Glutamatergic neuron (in vitro differentiated cells): ENCODE measurements at regions not wholly inside any gene's neighbourhood (a gene's known extent, or its start where the extent isn't known, plus 50 kb on each side); places are given as distances from the start of the nearest gene placed in this dataset.
"Not testable (repeated sequence)": the region's sequence is repeated elsewhere in the genome, so short reads cannot be mapped to it uniquely, and the experiment has no call there.

Experiments
- DNase-seq: peaks from one replicate; pipeline ENCODE4 v3.0.0; 2022
- H3K27ac Mint-ChIP-seq: one replicate; pipeline ENCODE4 v1.8.0; 2020; ENCODE audit warnings: mild to moderate bottlenecking, mixed read lengths, inconsistent platforms; ENCODE audit not compliant: unreplicated experiment
- H3K27me3 Mint-ChIP-seq: one replicate; pipeline ENCODE4 v1.8.0; 2020; ENCODE audit warnings: mild to moderate bottlenecking, moderate library complexity, mixed read lengths, inconsistent platforms; ENCODE audit not compliant: unreplicated experiment
- H3K36me3 Mint-ChIP-seq: one replicate; pipeline ENCODE4 v1.8.0; 2020; ENCODE audit warnings: mild to moderate bottlenecking, mixed read lengths, inconsistent platforms; ENCODE audit not compliant: unreplicated experiment
- H3K4me1 Mint-ChIP-seq: one replicate; pipeline ENCODE4 v1.8.0; 2020; ENCODE audit warnings: mild to moderate bottlenecking, low read depth, mixed read lengths, inconsistent platforms; ENCODE audit not compliant: unreplicated experiment
- H3K4me3 Mint-ChIP-seq: one replicate; pipeline ENCODE4 v1.8.0; 2020; ENCODE audit warnings: mild to moderate bottlenecking, mixed read lengths, inconsistent platforms; ENCODE audit not compliant: unreplicated experiment
- H3K9me3 Mint-ChIP-seq: one replicate; pipeline ENCODE4 v1.8.0; 2020; ENCODE audit warnings: mild to moderate bottlenecking, moderate library complexity, mixed read lengths, inconsistent platforms; ENCODE audit not compliant: unreplicated experiment
- TF ChIP-seq, protein P1 (sequence below): fragments of 200-600 bp; sonication (generic); IDR thresholded peaks from one replicate; pipeline ENCODE4 v1.5.0; 2021; ENCODE audit not compliant: partially characterized antibody, unreplicated experiment

DNA sequence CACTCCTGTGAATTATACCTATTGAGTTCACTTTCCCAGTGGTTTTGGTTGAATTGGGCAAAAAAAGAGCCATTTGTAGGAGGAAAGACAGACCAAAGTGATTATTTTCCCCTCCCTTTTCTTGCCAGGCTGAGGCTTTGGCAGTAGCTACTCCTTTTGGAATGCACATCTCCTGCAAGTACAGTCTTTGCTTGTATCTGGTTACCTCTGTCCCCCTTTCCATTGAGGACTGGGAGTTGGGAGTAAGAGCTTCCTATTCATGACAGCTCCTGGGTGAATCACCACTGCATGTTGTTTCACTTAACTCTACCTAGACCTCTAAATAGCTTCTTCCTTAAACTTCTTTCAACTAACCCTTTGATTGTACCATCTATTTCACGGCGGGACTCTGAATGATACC, 695.3 kb upstream of the ZNF804A start:
- Mint-ChIP-seq H3K4me3 (no peak overlapping the region), H3K4me1 (no peaks in the 10 kb centered on the region), H3K27me3 (no peaks in the 10 kb centered on the region), H3K9me3 (no peaks in the 10 kb centered on the region), H3K36me3 (no peaks in the 10 kb centered on the region), H3K27ac (no peak overlapping the region)
- TF ChIP-seq, protein P1, sequence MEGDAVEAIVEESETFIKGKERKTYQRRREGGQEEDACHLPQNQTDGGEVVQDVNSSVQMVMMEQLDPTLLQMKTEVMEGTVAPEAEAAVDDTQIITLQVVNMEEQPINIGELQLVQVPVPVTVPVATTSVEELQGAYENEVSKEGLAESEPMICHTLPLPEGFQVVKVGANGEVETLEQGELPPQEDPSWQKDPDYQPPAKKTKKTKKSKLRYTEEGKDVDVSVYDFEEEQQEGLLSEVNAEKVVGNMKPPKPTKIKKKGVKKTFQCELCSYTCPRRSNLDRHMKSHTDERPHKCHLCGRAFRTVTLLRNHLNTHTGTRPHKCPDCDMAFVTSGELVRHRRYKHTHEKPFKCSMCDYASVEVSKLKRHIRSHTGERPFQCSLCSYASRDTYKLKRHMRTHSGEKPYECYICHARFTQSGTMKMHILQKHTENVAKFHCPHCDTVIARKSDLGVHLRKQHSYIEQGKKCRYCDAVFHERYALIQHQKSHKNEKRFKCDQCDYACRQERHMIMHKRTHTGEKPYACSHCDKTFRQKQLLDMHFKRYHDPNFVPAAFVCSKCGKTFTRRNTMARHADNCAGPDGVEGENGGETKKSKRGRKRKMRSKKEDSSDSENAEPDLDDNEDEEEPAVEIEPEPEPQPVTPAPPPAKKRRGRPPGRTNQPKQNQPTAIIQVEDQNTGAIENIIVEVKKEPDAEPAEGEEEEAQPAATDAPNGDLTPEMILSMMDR: no peak
- DNase-seq: no peak

DNA sequence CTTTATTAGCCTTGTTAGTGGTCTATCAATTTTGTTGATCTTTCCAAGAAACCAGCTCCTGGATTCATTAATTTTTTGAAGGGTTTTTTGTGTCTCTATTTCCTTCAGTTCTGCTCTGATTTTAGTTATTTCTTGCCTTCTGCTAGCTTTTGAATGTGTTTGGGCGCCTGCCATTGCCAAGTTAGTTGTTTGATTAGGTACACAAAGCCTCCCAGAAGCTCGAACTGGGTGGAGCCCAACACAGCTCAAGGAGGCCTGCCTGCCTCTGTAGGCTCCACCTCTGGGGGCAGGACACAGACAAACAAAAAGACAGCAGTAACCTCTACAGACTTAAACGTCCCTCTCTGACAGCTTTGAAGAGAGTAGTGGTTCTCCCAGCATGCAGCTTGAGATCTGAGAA, 682.3 kb upstream of the ZNF804A start:
- not testable (repeated sequence) for H3K9me3 Mint-ChIP-seq, H3K4me1 Mint-ChIP-seq, H3K27ac Mint-ChIP-seq, H3K36me3 Mint-ChIP-seq, H3K27me3 Mint-ChIP-seq, H3K4me3 Mint-ChIP-seq, DNase-seq

DNA sequence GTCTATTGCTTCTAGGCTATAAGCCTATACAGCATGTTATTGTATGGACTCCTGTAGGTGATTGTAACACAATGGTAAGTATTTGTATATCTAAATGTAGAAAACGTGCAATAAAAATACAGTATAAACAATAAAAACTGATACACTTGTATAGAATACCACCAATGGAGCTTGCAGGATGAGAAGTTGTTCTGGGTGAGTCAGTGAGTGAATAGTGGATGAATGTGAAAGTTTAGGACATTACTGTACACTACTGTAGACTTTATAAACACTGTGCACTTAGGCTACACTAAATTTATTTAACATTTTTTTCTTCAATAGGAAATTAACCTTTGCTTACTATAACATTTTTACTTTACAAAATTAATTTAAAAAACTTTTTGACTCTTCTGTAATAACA, 679.2 kb upstream of the ZNF804A start:
- DNase-seq: no peak
- no peak overlapping the region for H3K27ac Mint-ChIP-seq
- no peaks in the 10 kb centered on the region for H3K36me3 Mint-ChIP-seq
- H3K9me3 Mint-ChIP-seq: peaks cover 2% of the 10 kb centered on the region
- TF ChIP-seq, protein P1: no peak
- H3K4me1 Mint-ChIP-seq: no peaks in the 10 kb centered on the region
- no peak overlapping the region for H3K4me3 Mint-ChIP-seq
- no peaks in the 10 kb centered on the region for H3K27me3 Mint-ChIP-seq

DNA sequence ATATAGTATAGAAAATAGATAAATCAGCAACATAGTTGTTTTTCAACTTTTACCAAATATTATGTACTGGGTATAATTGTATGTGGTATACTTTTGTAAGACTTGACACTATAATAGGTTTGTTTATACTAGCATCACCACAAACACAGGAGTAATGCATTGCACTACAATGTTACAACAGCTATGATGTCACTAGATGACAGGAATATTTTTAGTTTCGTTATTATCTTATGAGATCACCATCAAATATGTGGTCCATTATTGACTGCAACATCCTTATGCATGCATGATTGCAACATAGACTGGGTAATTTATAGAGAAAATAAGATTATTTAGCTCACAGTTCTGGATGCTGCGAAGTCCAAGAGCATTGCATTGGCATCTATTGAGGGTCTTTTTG, 678.4 kb upstream of the ZNF804A start:
- Mint-ChIP-seq H3K9me3 (peaks cover 5% of the 10 kb centered on the region), H3K27me3 (peaks cover 2% of the 10 kb centered on the region), H3K27ac (no peak overlapping the region), H3K36me3 (no peaks in the 10 kb centered on the region), H3K4me3 (no peak overlapping the region), H3K4me1 (no peaks in the 10 kb centered on the region)
- TF ChIP-seq, protein P1: no peak
- no peak for DNase-seq

DNA sequence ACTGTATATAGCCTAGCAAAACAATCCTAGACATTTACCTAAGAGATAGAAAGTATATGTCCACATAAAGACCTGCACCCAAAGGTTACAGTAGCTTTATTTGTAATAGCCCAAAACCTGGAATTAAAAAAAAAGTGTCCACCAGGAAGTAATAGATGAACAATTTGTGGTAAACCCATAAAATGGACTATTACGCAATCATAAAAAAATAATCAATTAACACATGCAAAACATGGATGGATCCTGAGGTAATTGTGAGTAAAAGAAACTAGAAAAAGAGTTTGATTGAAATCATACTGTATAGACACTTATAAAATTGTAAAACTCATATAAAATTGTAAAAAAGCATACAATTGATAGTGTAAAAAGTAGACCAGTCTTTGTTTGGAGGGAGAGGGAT, 673.0 kb upstream of the ZNF804A start:
- H3K9me3 Mint-ChIP-seq: peaks cover 3% of the 10 kb centered on the region
- no peak overlapping the region for H3K4me3 Mint-ChIP-seq
- no peaks in the 10 kb centered on the region for H3K36me3 Mint-ChIP-seq
- H3K27ac Mint-ChIP-seq: no peak overlapping the region
- DNase-seq: no peak
- TF ChIP-seq, protein P1: no peak
- H3K4me1 Mint-ChIP-seq: no peaks in the 10 kb centered on the region
- H3K27me3 Mint-ChIP-seq: peaks cover 2% of the 10 kb centered on the region

DNA sequence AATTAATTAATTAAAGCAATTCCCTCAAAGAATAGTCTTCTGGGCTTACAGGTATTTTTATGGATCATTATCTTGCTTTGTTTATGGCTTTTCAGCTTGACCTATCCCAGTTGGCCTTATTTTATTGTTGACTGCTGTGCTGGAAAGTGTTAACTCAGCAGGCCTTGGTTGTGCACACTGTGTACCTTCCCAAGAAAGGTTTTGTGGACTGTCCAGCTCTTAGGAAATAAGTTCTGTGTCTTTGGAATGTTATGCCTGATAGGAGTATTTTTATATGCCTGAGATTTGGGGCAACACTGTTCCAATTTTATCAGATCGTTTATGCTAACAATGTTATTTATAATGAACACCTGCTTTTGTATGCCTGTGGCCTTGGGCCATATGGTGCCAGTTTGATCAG, 671.9 kb upstream of the ZNF804A start:
- peaks cover 2% of the 10 kb centered on the region for H3K27me3 Mint-ChIP-seq
- H3K27ac Mint-ChIP-seq: no peak overlapping the region
- no peak overlapping the region for H3K4me3 Mint-ChIP-seq
- TF ChIP-seq, protein P1: no peak
- H3K36me3 Mint-ChIP-seq: no peaks in the 10 kb centered on the region
- DNase-seq: no peak
- no peaks in the 10 kb centered on the region for H3K4me1 Mint-ChIP-seq
- peaks cover 3% of the 10 kb centered on the region for H3K9me3 Mint-ChIP-seq
